ENCODE measurements at regions not wholly inside any gene's neighbourhood (a gene's known extent, or its start where the extent isn't known, plus 50 kb on each side); places are given as distances from the start of the nearest gene placed in this dataset.

- no peak for DNase-seq
- H3K27ac ChIP-seq (ENCODE audit: insufficient read depth, low read length, poor library complexity, severe bottlenecking): no peak overlapping the region
- no peaks in the 10 kb centered on the region for H3K9me3 ChIP-seq (ENCODE audit: control insufficient read depth, low read length)
These were observed 728.7 kb upstream of the TMEM132C start for GRCh38 chr12:127538316-127538715.

GRCh38 chr12:127539226-127539858, 727.6 kb upstream of the TMEM132C start:
- no peak for DNase-seq
- Histone ChIP-seq H3K27ac (ENCODE audit: insufficient read depth, low read length, poor library complexity, severe bottlenecking) (no peak overlapping the region), H3K4me3 (ENCODE audit: insufficient read depth, low read depth, low read length, poor library complexity, severe bottlenecking) (no peak overlapping the region), H3K9me3 (ENCODE audit: control insufficient read depth, low read length) (no peaks in the 10 kb centered on the region), H3K36me3 (ENCODE audit: control insufficient read depth, insufficient read depth, low read length) (no peaks in the 10 kb centered on the region), H3K27me3 (replicated peaks; ENCODE audit: control insufficient read depth, insufficient read depth, low read length, poor library complexity, severe bottlenecking) (no peaks in the 10 kb centered on the region), H3K4me1 (ENCODE audit: control insufficient read depth, insufficient read depth, low read length, poor library complexity, severe bottlenecking) (no peaks in the 10 kb centered on the region)

More at GRCh38 chr12:127538316-127538715, 728.7 kb upstream of the TMEM132C start:
- Histone ChIP-seq H3K4me1 (ENCODE audit: control insufficient read depth, insufficient read depth, low read length, poor library complexity, severe bottlenecking) (no peaks in the 10 kb centered on the region), H3K4me3 (ENCODE audit: insufficient read depth, low read depth, low read length, poor library complexity, severe bottlenecking) (no peak overlapping the region), H3K27me3 (replicated peaks; ENCODE audit: control insufficient read depth, insufficient read depth, low read length, poor library complexity, severe bottlenecking) (no peaks in the 10 kb centered on the region), H3K36me3 (ENCODE audit: control insufficient read depth, insufficient read depth, low read length) (no peaks in the 10 kb centered on the region)

GRCh38 chr12:127542391-127542790, 724.6 kb upstream of the TMEM132C start:
- Histone ChIP-seq H3K4me1 (ENCODE audit: control insufficient read depth, insufficient read depth, low read length, poor library complexity, severe bottlenecking) (no peaks in the 10 kb centered on the region), H3K36me3 (ENCODE audit: control insufficient read depth, insufficient read depth, low read length) (no peaks in the 10 kb centered on the region), H3K27me3 (replicated peaks; ENCODE audit: control insufficient read depth, insufficient read depth, low read length, poor library complexity, severe bottlenecking) (no peaks in the 10 kb centered on the region), H3K4me3 (ENCODE audit: insufficient read depth, low read depth, low read length, poor library complexity, severe bottlenecking) (no peak overlapping the region), H3K9me3 (ENCODE audit: control insufficient read depth, low read length) (no peaks in the 10 kb centered on the region), H3K27ac (ENCODE audit: insufficient read depth, low read length, poor library complexity, severe bottlenecking) (no peak overlapping the region)
- DNase-seq: no peak

- Histone ChIP-seq H3K36me3 (ENCODE audit: control insufficient read depth, insufficient read depth, low read length) (no peaks in the 10 kb centered on the region), H3K4me1 (ENCODE audit: control insufficient read depth, insufficient read depth, low read length, poor library complexity, severe bottlenecking) (no peaks in the 10 kb centered on the region), H3K9me3 (ENCODE audit: control insufficient read depth, low read length) (no peaks in the 10 kb centered on the region), H3K27me3 (replicated peaks; ENCODE audit: control insufficient read depth, insufficient read depth, low read length, poor library complexity, severe bottlenecking) (no peaks in the 10 kb centered on the region), H3K4me3 (ENCODE audit: insufficient read depth, low read depth, low read length, poor library complexity, severe bottlenecking) (no peak overlapping the region), H3K27ac (ENCODE audit: insufficient read depth, low read length, poor library complexity, severe bottlenecking) (no peak overlapping the region)
- no peak for DNase-seq
These were observed 724.0 kb upstream of the TMEM132C start for GRCh38 chr12:127542931-127543330.

GRCh38 chr12:127546721-127547505, 720.1 kb upstream of the TMEM132C start:
- H3K4me1 ChIP-seq (ENCODE audit: control insufficient read depth, insufficient read depth, low read length, poor library complexity, severe bottlenecking): no peaks in the 10 kb centered on the region
- no peaks in the 10 kb centered on the region for H3K9me3 ChIP-seq (ENCODE audit: control insufficient read depth, low read length)
- H3K27ac ChIP-seq (ENCODE audit: insufficient read depth, low read length, poor library complexity, severe bottlenecking): no peak overlapping the region
- H3K4me3 ChIP-seq (ENCODE audit: insufficient read depth, low read depth, low read length, poor library complexity, severe bottlenecking): no peak overlapping the region
- no peaks in the 10 kb centered on the region for H3K36me3 ChIP-seq (ENCODE audit: control insufficient read depth, insufficient read depth, low read length)
- DNase-seq: no peak
- no peaks in the 10 kb centered on the region for H3K27me3 ChIP-seq (replicated peaks; ENCODE audit: control insufficient read depth, insufficient read depth, low read length, poor library complexity, severe bottlenecking)

- Histone ChIP-seq H3K4me1 (ENCODE audit: control insufficient read depth, insufficient read depth, low read length, poor library complexity, severe bottlenecking) (no peaks in the 10 kb centered on the region), H3K4me3 (ENCODE audit: insufficient read depth, low read depth, low read length, poor library complexity, severe bottlenecking) (no peak overlapping the region), H3K36me3 (ENCODE audit: control insufficient read depth, insufficient read depth, low read length) (no peaks in the 10 kb centered on the region), H3K27me3 (replicated peaks; ENCODE audit: control insufficient read depth, insufficient read depth, low read length, poor library complexity, severe bottlenecking) (no peaks in the 10 kb centered on the region), H3K27ac (ENCODE audit: insufficient read depth, low read length, poor library complexity, severe bottlenecking) (no peak overlapping the region), H3K9me3 (ENCODE audit: control insufficient read depth, low read length) (no peaks in the 10 kb centered on the region)
- DNase-seq: no peak
These were observed 718.8 kb upstream of the TMEM132C start for GRCh38 chr12:127548123-127548553.

GRCh38 chr12:127550271-127550670, 716.7 kb upstream of the TMEM132C start:
- H3K9me3 ChIP-seq (ENCODE audit: control insufficient read depth, low read length): no peaks in the 10 kb centered on the region
- H3K4me1 ChIP-seq (ENCODE audit: control insufficient read depth, insufficient read depth, low read length, poor library complexity, severe bottlenecking): no peaks in the 10 kb centered on the region
- DNase-seq: no peak
- H3K4me3 ChIP-seq (ENCODE audit: insufficient read depth, low read depth, low read length, poor library complexity, severe bottlenecking): no peak overlapping the region
- no peaks in the 10 kb centered on the region for H3K27me3 ChIP-seq (replicated peaks; ENCODE audit: control insufficient read depth, insufficient read depth, low read length, poor library complexity, severe bottlenecking)
- no peaks in the 10 kb centered on the region for H3K36me3 ChIP-seq (ENCODE audit: control insufficient read depth, insufficient read depth, low read length)
- no peak overlapping the region for H3K27ac ChIP-seq (ENCODE audit: insufficient read depth, low read length, poor library complexity, severe bottlenecking)

GRCh38 chr12:127552838-127553237, 714.1 kb upstream of the TMEM132C start:
- H3K9me3 ChIP-seq (ENCODE audit: control insufficient read depth, low read length): no peaks in the 10 kb centered on the region

GRCh38 chr12:127555071-127555470, 711.9 kb upstream of the TMEM132C start:
- Histone ChIP-seq H3K27me3 (replicated peaks; ENCODE audit: control insufficient read depth, insufficient read depth, low read length, poor library complexity, severe bottlenecking) (no peaks in the 10 kb centered on the region), H3K9me3 (ENCODE audit: control insufficient read depth, low read length) (no peaks in the 10 kb centered on the region), H3K4me3 (ENCODE audit: insufficient read depth, low read depth, low read length, poor library complexity, severe bottlenecking) (no peak overlapping the region), H3K27ac (ENCODE audit: insufficient read depth, low read length, poor library complexity, severe bottlenecking) (no peak overlapping the region), H3K36me3 (ENCODE audit: control insufficient read depth, insufficient read depth, low read length) (no peaks in the 10 kb centered on the region), H3K4me1 (ENCODE audit: control insufficient read depth, insufficient read depth, low read length, poor library complexity, severe bottlenecking) (no peaks in the 10 kb centered on the region)
- DNase-seq: no peak

More at GRCh38 chr12:127552838-127553237, 714.1 kb upstream of the TMEM132C start:
- Histone ChIP-seq H3K27ac (ENCODE audit: insufficient read depth, low read length, poor library complexity, severe bottlenecking) (no peak overlapping the region), H3K36me3 (ENCODE audit: control insufficient read depth, insufficient read depth, low read length) (no peaks in the 10 kb centered on the region), H3K4me3 (ENCODE audit: insufficient read depth, low read depth, low read length, poor library complexity, severe bottlenecking) (no peak overlapping the region), H3K27me3 (replicated peaks; ENCODE audit: control insufficient read depth, insufficient read depth, low read length, poor library complexity, severe bottlenecking) (no peaks in the 10 kb centered on the region), H3K4me1 (ENCODE audit: control insufficient read depth, insufficient read depth, low read length, poor library complexity, severe bottlenecking) (no peaks in the 10 kb centered on the region)
- DNase-seq: no peak

GRCh38 chr12:127556231-127556886, 710.6 kb upstream of the TMEM132C start:
- no peaks in the 10 kb centered on the region for H3K36me3 ChIP-seq (ENCODE audit: control insufficient read depth, insufficient read depth, low read length)
- H3K27me3 ChIP-seq (replicated peaks; ENCODE audit: control insufficient read depth, insufficient read depth, low read length, poor library complexity, severe bottlenecking): no peaks in the 10 kb centered on the region
- H3K9me3 ChIP-seq (ENCODE audit: control insufficient read depth, low read length): no peaks in the 10 kb centered on the region
- H3K4me1 ChIP-seq (ENCODE audit: control insufficient read depth, insufficient read depth, low read length, poor library complexity, severe bottlenecking): no peaks in the 10 kb centered on the region
- H3K4me3 ChIP-seq (ENCODE audit: insufficient read depth, low read depth, low read length, poor library complexity, severe bottlenecking): no peak overlapping the region
- H3K27ac ChIP-seq (ENCODE audit: insufficient read depth, low read length, poor library complexity, severe bottlenecking): no peak overlapping the region
- DNase-seq: no peak

All from effector memory CD4-positive, alpha-beta T cell (primary cell).